SK-N-MC (cell line): ENCODE measurements at regions not wholly inside any gene's neighbourhood (a gene's known extent, or its start where the extent isn't known, plus 50 kb on each side); places are given as distances from the start of the nearest gene placed in this dataset.

ENCODE experiments used
- EZH2 ChIP-seq: fragments of 200-600 bp; sonication (generic); IDR thresholded peaks from one replicate; pipeline ENCODE4 v1.6.1; 2017; ENCODE audit warnings: antibody characterized with exemption
- POLR2AphosphoS5 ChIP-seq: IDR thresholded peaks from 2 replicates; pipeline ENCODE4 v1.6.1; 2012; ENCODE audit warnings: mild to moderate bottlenecking, low read depth, low read length, borderline replicate concordance

DNA sequence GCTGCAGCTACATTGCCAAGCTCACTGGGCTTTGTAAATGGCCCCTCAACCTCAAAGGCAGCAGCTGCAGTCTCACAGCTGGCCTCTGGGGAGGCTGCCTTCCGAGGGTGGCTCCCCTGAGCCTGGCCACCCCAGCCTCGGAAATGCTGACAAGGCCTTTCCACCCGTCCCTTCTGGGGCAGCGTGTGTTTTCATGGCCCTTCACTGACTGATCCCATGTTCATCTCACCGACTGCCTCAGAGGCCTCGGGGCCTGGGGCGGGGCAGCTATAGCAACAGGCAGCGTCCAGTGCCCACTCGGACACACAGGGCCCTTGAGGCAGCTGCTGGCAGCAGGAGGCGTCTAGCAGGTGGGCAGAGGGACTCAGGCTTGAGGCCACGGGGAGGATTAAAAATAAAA is 149.7 kb downstream of the GLI2 start:
- TF ChIP-seq EZH2: no peak
- TF ChIP-seq POLR2AphosphoS5: no peak
